ENCODE measurements at regions not wholly inside any gene's neighbourhood (a gene's known extent, or its start where the extent isn't known, plus 50 kb on each side); places are given as distances from the start of the nearest gene placed in this dataset.
"Not testable (repeated sequence)": the region's sequence is repeated elsewhere in the genome, so short reads cannot be mapped to it uniquely, and the experiment has no call there.

- no peak for DNase-seq
Measured at GRCh38 chr12:127482950-127483349, 784.0 kb upstream of the TMEM132C start.

- DNase-seq, result no peak
Measured at GRCh38 chr12:127485528-127485927, 781.4 kb upstream of the TMEM132C start.

- no peak for DNase-seq
Measured at GRCh38 chr12:127487031-127487430, 779.9 kb upstream of the TMEM132C start.

GRCh38 chr12:127489061-127489460 is 777.9 kb upstream of the TMEM132C start:
- DNase-seq, result no peak

- DNase-seq, result no peak
Measured at GRCh38 chr12:127494961-127495915, 771.7 kb upstream of the TMEM132C start.

GRCh38 chr12:127496255-127496654 is 770.7 kb upstream of the TMEM132C start:
- no peak for DNase-seq

- no peak for DNase-seq
Measured at GRCh38 chr12:127500512-127501035, 766.4 kb upstream of the TMEM132C start.

- no peak for DNase-seq
Measured at GRCh38 chr12:127501916-127502315, 765.1 kb upstream of the TMEM132C start.

- no peak for DNase-seq
Measured at GRCh38 chr12:127503246-127503645, 763.7 kb upstream of the TMEM132C start.

GRCh38 chr12:127503996-127504395 is 763.0 kb upstream of the TMEM132C start:
- not testable (repeated sequence) for DNase-seq

- no peak for DNase-seq
Measured at GRCh38 chr12:127504874-127505273, 762.1 kb upstream of the TMEM132C start.

- no peak for DNase-seq
Measured at GRCh38 chr12:127507341-127507740, 759.6 kb upstream of the TMEM132C start.

- DNase-seq, result no peak
Measured at GRCh38 chr12:127509066-127509778, 757.7 kb upstream of the TMEM132C start.

GRCh38 chr12:127515941-127516340 is 751.0 kb upstream of the TMEM132C start:
- no peak for DNase-seq

GRCh38 chr12:127516467-127516866 is 750.5 kb upstream of the TMEM132C start:
- no peak for DNase-seq

GRCh38 chr12:127519779-127520178 is 747.2 kb upstream of the TMEM132C start:
- no peak for DNase-seq

GRCh38 chr12:127526925-127527324 is 740.0 kb upstream of the TMEM132C start:
- DNase-seq, result no peak

GRCh38 chr12:127528551-127528950 is 738.4 kb upstream of the TMEM132C start:
- DNase-seq, result no peak

- DNase-seq, result no peak
Measured at GRCh38 chr12:127531542-127531941, 735.4 kb upstream of the TMEM132C start.

GRCh38 chr12:127533353-127533752 is 733.6 kb upstream of the TMEM132C start:
- no peak for DNase-seq

- DNase-seq, result no peak
Measured at GRCh38 chr12:127536833-127537428, 730.0 kb upstream of the TMEM132C start.

- DNase-seq, result no peak
Measured at GRCh38 chr12:127538316-127538715, 728.7 kb upstream of the TMEM132C start.

GRCh38 chr12:127539226-127539858 is 727.6 kb upstream of the TMEM132C start:
- no peak for DNase-seq
